ENCODE measurements at regions not wholly inside any gene's neighbourhood (a gene's known extent, or its start where the extent isn't known, plus 50 kb on each side); places are given as distances from the start of the nearest gene placed in this dataset.

DNA sequence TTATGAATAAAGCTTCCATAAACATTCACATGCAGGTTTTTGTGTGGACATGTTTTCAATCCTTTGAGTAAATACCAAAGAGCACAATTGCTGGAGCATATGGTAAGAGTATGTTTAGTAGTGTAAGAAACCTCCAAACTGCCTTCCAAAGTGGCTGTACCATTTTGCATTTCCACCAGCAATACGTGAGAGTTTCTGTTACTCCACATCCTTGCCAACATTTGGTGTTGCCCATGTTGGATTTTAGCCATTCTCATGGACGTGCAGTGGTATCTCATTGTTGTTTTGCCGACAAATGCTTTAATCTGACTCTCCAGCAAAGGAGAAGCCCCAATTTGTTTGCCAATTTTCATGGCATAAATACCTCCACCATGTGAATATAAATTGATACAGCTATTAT lies 103.9 kb upstream of the TMEM45B start:
- TF ChIP-seq YY1 (IDR thresholded peaks at IDR 0.05; ENCODE audit: insufficient read depth, insufficient read length) (no peak), SUZ12 (IDR thresholded peaks at IDR 0.05; ENCODE audit: extremely low read depth, insufficient read depth, insufficient read length) (no peak), ZNF274 (IDR thresholded peaks at IDR 0.05; ENCODE audit: low read depth, low read length) (no peak)

All from NT2/D1 (cell line).